Ishikawa (cell line): ENCODE measurements at regions not wholly inside any gene's neighbourhood (a gene's known extent, or its start where the extent isn't known, plus 50 kb on each side); places are given as distances from the start of the nearest gene placed in this dataset.

Source experiments
- CREB1 ChIP-seq: IDR thresholded peaks from 2 replicates; pipeline ENCODE4 v1.6.1; 2012; ENCODE audit warnings: low read depth
- REST ChIP-seq: IDR thresholded peaks from 2 replicates; pipeline ENCODE4 v1.6.1; 2012; ENCODE audit warnings: low read depth, mild to moderate bottlenecking

DNA sequence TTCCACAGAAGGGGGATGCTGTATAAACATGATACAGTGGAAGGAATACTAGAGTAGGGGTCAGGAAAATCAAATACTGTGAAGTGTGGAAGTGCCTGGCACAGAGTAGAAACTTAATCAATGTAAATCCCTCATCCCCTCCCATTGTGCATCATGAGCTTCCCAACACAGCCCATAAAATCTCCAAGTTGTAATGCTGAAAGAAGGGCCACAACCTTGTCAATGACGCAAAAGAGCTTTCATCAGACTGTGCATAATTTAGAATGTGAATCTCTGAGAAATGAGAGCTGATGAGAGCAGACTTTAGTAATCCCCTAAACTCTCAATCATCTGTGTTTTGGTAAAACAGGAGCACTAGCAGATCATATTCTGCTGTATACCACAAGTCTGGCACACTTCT is 105.2 kb upstream of the IMMP2L start:
- TF ChIP-seq REST (no peak), CREB1 (no peak)
